ENCODE measurements at regions not wholly inside any gene's neighbourhood (a gene's known extent, or its start where the extent isn't known, plus 50 kb on each side); places are given as distances from the start of the nearest gene placed in this dataset.
"Not testable (repeated sequence)": the region's sequence is repeated elsewhere in the genome, so short reads cannot be mapped to it uniquely, and the experiment has no call there.

GRCh38 chr9:100811643-100812042, 216.9 kb upstream of the PLPPR1 start:
- DNase-seq (no peak), ATAC-seq (no peak)
- Histone ChIP-seq H3K4me1 (ENCODE audit: control insufficient read depth, insufficient read depth, low read length) (no peaks in the 10 kb centered on the region), H3K4me3 (ENCODE audit: low read length) (no peak overlapping the region), H3K27ac (ENCODE audit: low read length) (no peak overlapping the region), H3K9me3 (ENCODE audit: control insufficient read depth, low read length) (no peaks in the 10 kb centered on the region), H3K27me3 (ENCODE audit: control insufficient read depth, insufficient read depth) (no peaks in the 10 kb centered on the region)
- intact Hi-C loops (cut with DNase I) = no loop called here
- 89% methylated on average over 3 of the region's 3 CpGs for WGBS

GRCh38 chr9:100813871-100814270, 214.7 kb upstream of the PLPPR1 start:
- Histone ChIP-seq H3K27ac (ENCODE audit: low read length) (no peak overlapping the region), H3K4me1 (ENCODE audit: control insufficient read depth, insufficient read depth, low read length) (no peaks in the 10 kb centered on the region), H3K9me3 (ENCODE audit: control insufficient read depth, low read length) (no peaks in the 10 kb centered on the region), H3K27me3 (ENCODE audit: control insufficient read depth, insufficient read depth) (no peaks in the 10 kb centered on the region), H3K4me3 (ENCODE audit: low read length) (no peak overlapping the region)
- 76% methylated on average over 2 of the region's 2 CpGs for WGBS
- DNase-seq (no peak), ATAC-seq (no peak)
- intact Hi-C loops (cut with DNase I) = no loop called here

GRCh38 chr9:100819980-100820379, 208.5 kb upstream of the PLPPR1 start:
- no peaks in the 10 kb centered on the region for H3K4me1 ChIP-seq (ENCODE audit: control insufficient read depth, insufficient read depth, low read length)
- intact Hi-C loops (cut with DNase I) = no loop called here
- H3K27me3 ChIP-seq (ENCODE audit: control insufficient read depth, insufficient read depth) = no peaks in the 10 kb centered on the region
- no peak overlapping the region for H3K27ac ChIP-seq (ENCODE audit: low read length)
- ATAC-seq = no peak
- no peak for DNase-seq
- WGBS = 77% methylated on average over 2 of the region's 2 CpGs
- no peak overlapping the region for H3K4me3 ChIP-seq (ENCODE audit: low read length)
- no peaks in the 10 kb centered on the region for H3K9me3 ChIP-seq (ENCODE audit: control insufficient read depth, low read length)

GRCh38 chr9:100833035-100833434, 195.5 kb upstream of the PLPPR1 start:
- H3K27ac ChIP-seq (ENCODE audit: low read length); ATAC-seq; DNase-seq; H3K9me3 ChIP-seq (ENCODE audit: control insufficient read depth, low read length); H3K4me3 ChIP-seq (ENCODE audit: low read length); H3K27me3 ChIP-seq (ENCODE audit: control insufficient read depth, insufficient read depth); intact Hi-C loops (cut with DNase I); H3K4me1 ChIP-seq (ENCODE audit: control insufficient read depth, insufficient read depth, low read length): not testable (repeated sequence)
- 93% methylated on average over 8 of the region's 8 CpGs for WGBS

- DNase-seq (no peak), ATAC-seq (no peak)
- H3K9me3 ChIP-seq (ENCODE audit: control insufficient read depth, low read length) = no peaks in the 10 kb centered on the region
- intact Hi-C loops (cut with DNase I) = no loop called here
- H3K4me3 ChIP-seq (ENCODE audit: low read length) = no peak overlapping the region
- H3K4me1 ChIP-seq (ENCODE audit: control insufficient read depth, insufficient read depth, low read length) = no peaks in the 10 kb centered on the region
- no peak overlapping the region for H3K27ac ChIP-seq (ENCODE audit: low read length)
- no peaks in the 10 kb centered on the region for H3K27me3 ChIP-seq (ENCODE audit: control insufficient read depth, insufficient read depth)
- WGBS = 36% methylated on average over 2 of the region's 2 CpGs
Measured at GRCh38 chr9:100838857-100839256, 189.7 kb upstream of the PLPPR1 start.

GRCh38 chr9:100848726-100849125, 179.8 kb upstream of the PLPPR1 start:
- ATAC-seq (no peak), DNase-seq (no peak)
- no peaks in the 10 kb centered on the region for H3K9me3 ChIP-seq (ENCODE audit: control insufficient read depth, low read length)
- H3K4me1 ChIP-seq (ENCODE audit: control insufficient read depth, insufficient read depth, low read length) = no peaks in the 10 kb centered on the region
- H3K27ac ChIP-seq (ENCODE audit: low read length) = no peak overlapping the region
- no peaks in the 10 kb centered on the region for H3K27me3 ChIP-seq (ENCODE audit: control insufficient read depth, insufficient read depth)
- no peak overlapping the region for H3K4me3 ChIP-seq (ENCODE audit: low read length)
- intact Hi-C loops (cut with DNase I) = no loop called here

GRCh38 chr9:100852088-100852487, 176.4 kb upstream of the PLPPR1 start:
- H3K27me3 ChIP-seq (ENCODE audit: control insufficient read depth, insufficient read depth) = no peaks in the 10 kb centered on the region
- ATAC-seq (no peak), DNase-seq (no peak)
- H3K9me3 ChIP-seq (ENCODE audit: control insufficient read depth, low read length) = no peaks in the 10 kb centered on the region
- H3K4me1 ChIP-seq (ENCODE audit: control insufficient read depth, insufficient read depth, low read length) = no peaks in the 10 kb centered on the region
- 26% methylated on average over 4 of the region's 4 CpGs for WGBS
- H3K27ac ChIP-seq (ENCODE audit: low read length) = no peak overlapping the region
- H3K4me3 ChIP-seq (ENCODE audit: low read length) = no peak overlapping the region
- intact Hi-C loops (cut with DNase I) = no loop called here

- ATAC-seq (no peak), DNase-seq (peak in 1 of 3 donors; percentile 15)
- no peaks in the 10 kb centered on the region for H3K4me1 ChIP-seq (ENCODE audit: control insufficient read depth, insufficient read depth, low read length)
- H3K4me3 ChIP-seq (ENCODE audit: low read length) = no peak overlapping the region
- no peak overlapping the region for H3K27ac ChIP-seq (ENCODE audit: low read length)
- intact Hi-C loops (cut with DNase I) = no loop called here
- no peaks in the 10 kb centered on the region for H3K27me3 ChIP-seq (ENCODE audit: control insufficient read depth, insufficient read depth)
- H3K9me3 ChIP-seq (ENCODE audit: control insufficient read depth, low read length) = no peaks in the 10 kb centered on the region
- 49% methylated on average over 3 of the region's 3 CpGs for WGBS
Measured at GRCh38 chr9:100856238-100856637, 172.3 kb upstream of the PLPPR1 start.

- 77% methylated on average over 3 of the region's 3 CpGs for WGBS
- intact Hi-C loops (cut with DNase I) = no loop called here
Measured at GRCh38 chr9:100865111-100865510, 163.4 kb upstream of the PLPPR1 start.

GRCh38 chr9:100865648-100866047, 162.9 kb upstream of the PLPPR1 start:
- no peak overlapping the region for H3K27ac ChIP-seq (ENCODE audit: low read length)
- DNase-seq (no peak), ATAC-seq (no peak)
- no peak overlapping the region for H3K4me3 ChIP-seq (ENCODE audit: low read length)
- 78% methylated on average over 4 of the region's 4 CpGs for WGBS
- H3K27me3 ChIP-seq (ENCODE audit: control insufficient read depth, insufficient read depth) = no peaks in the 10 kb centered on the region
- no peaks in the 10 kb centered on the region for H3K9me3 ChIP-seq (ENCODE audit: control insufficient read depth, low read length)
- intact Hi-C loops (cut with DNase I) = no loop called here
- H3K4me1 ChIP-seq (ENCODE audit: control insufficient read depth, insufficient read depth, low read length) = no peaks in the 10 kb centered on the region

More at GRCh38 chr9:100865111-100865510, 163.4 kb upstream of the PLPPR1 start:
- H3K4me1 ChIP-seq (ENCODE audit: control insufficient read depth, insufficient read depth, low read length) = no peaks in the 10 kb centered on the region
- no peaks in the 10 kb centered on the region for H3K27me3 ChIP-seq (ENCODE audit: control insufficient read depth, insufficient read depth)
- no peaks in the 10 kb centered on the region for H3K9me3 ChIP-seq (ENCODE audit: control insufficient read depth, low read length)
- H3K4me3 ChIP-seq (ENCODE audit: low read length) = no peak overlapping the region
- DNase-seq = no peak
- no peak overlapping the region for H3K27ac ChIP-seq (ENCODE audit: low read length)
- ATAC-seq = no peak

GRCh38 chr9:100869326-100869725, 159.2 kb upstream of the PLPPR1 start:
- intact Hi-C loops (cut with DNase I) = no loop called here
- no peaks in the 10 kb centered on the region for H3K4me1 ChIP-seq (ENCODE audit: control insufficient read depth, insufficient read depth, low read length)
- no peaks in the 10 kb centered on the region for H3K27me3 ChIP-seq (ENCODE audit: control insufficient read depth, insufficient read depth)
- no peak for ATAC-seq
- no peak overlapping the region for H3K4me3 ChIP-seq (ENCODE audit: low read length)
- no peak overlapping the region for H3K27ac ChIP-seq (ENCODE audit: low read length)
- H3K9me3 ChIP-seq (ENCODE audit: control insufficient read depth, low read length) = no peaks in the 10 kb centered on the region
- DNase-seq = no peak
- WGBS = 68% methylated on average over 3 of the region's 3 CpGs

- WGBS = 93% methylated on average over 1 of the region's 1 CpG
- intact Hi-C loops (cut with DNase I) = no loop called here
- no peaks in the 10 kb centered on the region for H3K9me3 ChIP-seq (ENCODE audit: control insufficient read depth, low read length)
- DNase-seq (no peak), ATAC-seq (no peak)
- H3K27me3 ChIP-seq (ENCODE audit: control insufficient read depth, insufficient read depth) = no peaks in the 10 kb centered on the region
- no peak overlapping the region for H3K27ac ChIP-seq (ENCODE audit: low read length)
- no peaks in the 10 kb centered on the region for H3K4me1 ChIP-seq (ENCODE audit: control insufficient read depth, insufficient read depth, low read length)
- H3K4me3 ChIP-seq (ENCODE audit: low read length) = no peak overlapping the region
Measured at GRCh38 chr9:100879884-100880283, 148.6 kb upstream of the PLPPR1 start.
